Loucy (cell line): ENCODE measurements at regions not wholly inside any gene's neighbourhood (a gene's known extent, or its start where the extent isn't known, plus 50 kb on each side); places are given as distances from the start of the nearest gene placed in this dataset.

ENCODE experiments used
- H2AFZ ChIP-seq: fragments of 200-600 bp; sonication (generic); 2 replicates; pipeline ENCODE4 v1.6.0; 2016; ENCODE audit warnings: antibody characterized with exemption, mild to moderate bottlenecking, low read length, moderate library complexity
- H3F3A ChIP-seq: fragments of 200-600 bp; 2 replicates; pipeline ENCODE4 v1.6.0; 2016; ENCODE audit warnings: antibody characterized with exemption, low read depth, mild to moderate bottlenecking
- H3K27me3 ChIP-seq: fragments of 200-600 bp; sonication (generic); 2 replicates; pipeline ENCODE4 v1.6.1; 2014; ENCODE audit warnings: low read length, mild to moderate bottlenecking; ENCODE audit not compliant: insufficient read depth, poor library complexity, severe bottlenecking
- H3K36me3 ChIP-seq: fragments of 200-600 bp; sonication (generic); 2 replicates; pipeline ENCODE4 v1.6.1; 2016; ENCODE audit warnings: low read length; ENCODE audit not compliant: insufficient read depth
- H3K4me1 ChIP-seq: fragments of 200-600 bp; sonication (generic); 2 replicates; pipeline ENCODE4 v1.5.1; 2014; ENCODE audit warnings: low read length, mild to moderate bottlenecking; ENCODE audit not compliant: insufficient read depth, poor library complexity, severe bottlenecking
- H3K4me2 ChIP-seq: fragments of 200-600 bp; sonication (generic); 2 replicates; pipeline ENCODE4 v1.6.0; 2014; ENCODE audit warnings: antibody characterized with exemption, low read length, low read depth, mild to moderate bottlenecking; ENCODE audit not compliant: poor library complexity, severe bottlenecking
- H3K4me3 ChIP-seq: fragments of 200-600 bp; sonication (generic); 2 replicates; pipeline ENCODE4 v1.5.1; 2014; ENCODE audit warnings: low read length, mild to moderate bottlenecking, mixed read lengths; ENCODE audit not compliant: poor library complexity, severe bottlenecking
- H3K79me2 ChIP-seq: fragments of 200-600 bp; sonication (generic); 2 replicates; pipeline ENCODE4 v1.6.1; 2014; ENCODE audit warnings: low read length; ENCODE audit not compliant: insufficient read depth
- H3K9ac ChIP-seq: fragments of 200-600 bp; sonication (generic); 2 replicates; pipeline ENCODE4 v1.6.0; 2014; ENCODE audit warnings: mild to moderate bottlenecking, low read depth, low read length, moderate library complexity; ENCODE audit not compliant: poor library complexity, severe bottlenecking
- H3K9me2 ChIP-seq: fragments of 200-600 bp; sonication (generic); replicated peaks from 2 replicates; pipeline ENCODE4 v1.6.1; 2016; ENCODE audit warnings: low read depth, low read length, mixed read lengths
- H3K9me3 ChIP-seq: fragments of 200-600 bp; sonication (generic); 2 replicates; pipeline ENCODE4 v1.6.1; 2014; ENCODE audit warnings: mild to moderate bottlenecking, antibody characterized with exemption, low read length, low read depth; ENCODE audit not compliant: insufficient read depth
- H4K20me1 ChIP-seq: fragments of 200-600 bp; sonication (generic); 2 replicates; pipeline ENCODE4 v1.6.0; 2014; ENCODE audit warnings: antibody characterized with exemption, low read length, mild to moderate bottlenecking; ENCODE audit not compliant: insufficient read depth, poor library complexity, severe bottlenecking
- CTCF ChIP-seq: fragments of 200-600 bp; sonication (generic); conservative IDR thresholded peaks from 2 replicates; pipeline ENCODE4 v1.5.1; 2014; ENCODE audit warnings: mild to moderate bottlenecking, antibody characterized with exemption, low read length
- EZH2phosphoT487 ChIP-seq: fragments of 200-600 bp; IDR thresholded peaks from 2 replicates; pipeline ENCODE4 v1.6.1; 2018; ENCODE audit warnings: antibody characterized with exemption, mild to moderate bottlenecking, moderate library complexity, borderline replicate concordance

GRCh38 chr12:124201248-124201647, 93.6 kb upstream of the RFLNA start:
- Histone ChIP-seq H3K27me3 (no peaks in the 10 kb centered on the region), H3K9me3 (no peaks in the 10 kb centered on the region)

DNA sequence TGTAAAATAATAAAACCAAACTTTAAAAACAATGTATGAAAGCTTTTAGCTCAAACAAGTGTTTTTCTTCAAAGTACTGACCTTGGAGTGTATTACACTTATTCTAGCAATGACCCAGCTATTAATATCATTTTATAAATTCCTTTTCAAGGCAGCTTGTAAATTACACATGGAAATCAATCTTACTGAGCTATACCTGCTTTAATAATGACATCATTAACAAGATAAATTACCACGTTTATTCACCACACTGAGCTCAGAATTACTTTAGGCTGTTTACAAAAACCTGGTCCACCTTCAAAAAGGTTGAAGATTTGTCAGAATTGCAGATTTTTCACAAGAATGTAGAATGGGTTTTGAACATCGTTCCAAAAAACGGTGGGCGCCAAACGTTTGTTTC, 91.7 kb upstream of the RFLNA start:
- no peaks in the 10 kb centered on the region for H3K36me3 ChIP-seq
- TF ChIP-seq CTCF: no peak
- TF ChIP-seq EZH2phosphoT487: no peak
- no peak overlapping the region for H3K4me2 ChIP-seq
- H3K79me2 ChIP-seq: no peaks in the 10 kb centered on the region
- H4K20me1 ChIP-seq: no peaks in the 10 kb centered on the region
- no peaks in the 10 kb centered on the region for H3F3A ChIP-seq
- H3K9me3 ChIP-seq: no peaks in the 10 kb centered on the region
- H3K27me3 ChIP-seq: no peaks in the 10 kb centered on the region
- H2AFZ ChIP-seq: no peak overlapping the region
- no peak overlapping the region for H3K9ac ChIP-seq
- no peaks in the 10 kb centered on the region for H3K9me2 ChIP-seq
- no peak overlapping the region for H3K4me3 ChIP-seq
- no peaks in the 10 kb centered on the region for H3K4me1 ChIP-seq

More at GRCh38 chr12:124201248-124201647, 93.6 kb upstream of the RFLNA start:
- H3K4me1 ChIP-seq: no peaks in the 10 kb centered on the region
- H3K36me3 ChIP-seq: no peaks in the 10 kb centered on the region
- TF ChIP-seq CTCF: no peak
- TF ChIP-seq EZH2phosphoT487: no peak
- H4K20me1 ChIP-seq: no peaks in the 10 kb centered on the region
- H3K79me2 ChIP-seq: no peaks in the 10 kb centered on the region
- H2AFZ ChIP-seq: no peak overlapping the region
- no peaks in the 10 kb centered on the region for H3F3A ChIP-seq
- H3K9ac ChIP-seq: no peak overlapping the region
- no peak overlapping the region for H3K4me2 ChIP-seq
- no peaks in the 10 kb centered on the region for H3K9me2 ChIP-seq
- no peak overlapping the region for H3K4me3 ChIP-seq

- no peak overlapping the region for H3K4me3 ChIP-seq
- no peaks in the 10 kb centered on the region for H3K9me3 ChIP-seq
- H3K27me3 ChIP-seq: no peaks in the 10 kb centered on the region
- no peaks in the 10 kb centered on the region for H4K20me1 ChIP-seq
- H3K4me1 ChIP-seq: no peaks in the 10 kb centered on the region
- H3K4me2 ChIP-seq: no peak overlapping the region
- H3K79me2 ChIP-seq: no peaks in the 10 kb centered on the region
- H2AFZ ChIP-seq: no peak overlapping the region
- no peaks in the 10 kb centered on the region for H3F3A ChIP-seq
- no peaks in the 10 kb centered on the region for H3K9me2 ChIP-seq
- TF ChIP-seq CTCF (no peak), EZH2phosphoT487 (no peak)
- no peaks in the 10 kb centered on the region for H3K36me3 ChIP-seq
- H3K9ac ChIP-seq: no peak overlapping the region
These were observed 89.5 kb upstream of the RFLNA start for GRCh38 chr12:124205405-124205804.
